ENCODE measurements at regions not wholly inside any gene's neighbourhood (a gene's known extent, or its start where the extent isn't known, plus 50 kb on each side); places are given as distances from the start of the nearest gene placed in this dataset.

DNA sequence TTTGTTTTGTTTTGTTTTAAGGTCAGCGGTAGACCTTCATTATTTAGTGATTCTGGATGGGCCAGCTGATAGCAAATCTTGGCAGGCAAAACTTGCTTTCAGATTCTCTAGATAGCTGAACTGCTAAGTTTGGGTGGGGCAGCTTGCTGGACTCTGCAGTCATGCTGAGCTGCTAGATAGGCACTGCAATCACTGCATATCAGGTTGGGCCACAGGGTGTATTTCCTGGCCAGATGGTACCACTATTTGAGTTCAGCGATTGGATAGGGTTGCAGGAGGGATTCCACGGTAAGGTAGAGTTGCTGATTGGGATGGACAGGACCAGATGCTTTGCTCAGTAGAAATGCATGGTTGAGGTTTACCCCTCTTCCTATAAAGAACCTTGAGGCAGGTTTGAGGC is 579.3 kb upstream of the ADGRL4 start (continued):
- no peak for TF ChIP-seq ASH2L (IDR thresholded peaks at IDR 0.05; ENCODE audit: low read length)

DNA sequence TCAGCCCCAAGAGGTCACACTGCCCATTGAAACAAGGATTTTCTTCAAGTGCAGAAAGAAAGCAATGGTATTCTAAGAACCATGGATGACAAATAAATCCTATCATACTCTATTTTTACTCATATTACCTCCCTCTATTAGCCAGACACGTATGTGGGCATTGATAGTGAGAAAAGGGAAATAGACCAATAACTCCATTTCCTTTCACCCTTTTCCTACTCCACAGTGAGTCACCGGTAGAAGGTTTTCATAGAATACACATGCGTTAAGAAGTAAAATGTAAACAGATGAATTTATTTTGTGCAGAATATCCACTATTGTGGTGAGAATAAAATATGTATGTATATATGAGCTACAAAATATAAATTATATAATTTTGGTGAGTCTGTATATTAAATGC is 568.9 kb upstream of the ADGRL4 start:
- no peak overlapping the region for H2BK5ac ChIP-seq (ENCODE audit: low read depth, low read length)

More for the DNA sequence above, 568.9 kb upstream of the ADGRL4 start:
- Histone ChIP-seq H2BK15ac (ENCODE audit: low read length) (no peak overlapping the region), H4K91ac (replicated peaks; ENCODE audit: insufficient read length, low read length) (no peak overlapping the region), H3K4me3 (ENCODE audit: extremely low read depth in 1 of 4, insufficient read depth in 2 of 4, low read depth in 3 of 4, low read length in 4 of 4) (no peak overlapping the region), H3K18ac (ENCODE audit: extremely low read depth, low read length) (no peak overlapping the region), H3K23me2 (ENCODE audit: low read depth, low read length) (no peaks in the 10 kb centered on the region; the same call in 1 of the 2 replicates), H3K36me3 (ENCODE audit: control insufficient read depth in 2 of 4, insufficient read depth in 4 of 4, low read length in 3 of 4) (no peaks in the 10 kb centered on the region), H3K4me1 (replicated peaks in 1 of 4; ENCODE audit: control insufficient read depth in 3 of 4, insufficient read depth in 4 of 4, low read length in 3 of 4) (no peaks in the 10 kb centered on the region), H3K9me3 (ENCODE audit: insufficient read depth in 2 of 2, low read depth in 1 of 2, low read length in 1 of 2) (no peaks in the 10 kb centered on the region), H3K9ac (replicated peaks in 1 of 4; ENCODE audit: extremely low read depth in 1 of 4, low read depth in 3 of 4, low read length in 3 of 4) (no peak overlapping the region), H2BK12ac (ENCODE audit: low read depth, low read length) (no peak overlapping the region), H3K23ac (ENCODE audit: insufficient read length) (no peak overlapping the region), H4K20me1 (replicated peaks in 1 of 2; ENCODE audit: control insufficient read depth in 1 of 2, insufficient read depth in 2 of 2, low read length in 2 of 2) (no peaks in the 10 kb centered on the region), H2AK5ac (ENCODE audit: low read depth, low read length) (no peak overlapping the region), H2BK20ac (ENCODE audit: low read length) (no peak overlapping the region), H4K8ac (ENCODE audit: extremely low read depth, insufficient read depth, low read length) (no peak overlapping the region), H3K27ac (ENCODE audit: low read depth, low read length) (no peak overlapping the region), H2AFZ (ENCODE audit: low read length) (no peak overlapping the region), H3K56ac (replicated peaks; ENCODE audit: insufficient read length, low read depth, low read length) (no peak overlapping the region), H3K14ac (ENCODE audit: insufficient read length) (no peak overlapping the region), H3K4me2 (ENCODE audit: insufficient read depth in 1 of 2, low read depth in 2 of 2, low read length in 2 of 2) (no peak overlapping the region), H3K4ac (replicated peaks; ENCODE audit: insufficient read length, low read depth, low read length) (no peak overlapping the region), H3K27me3 (replicated peaks in 1 of 4; ENCODE audit: control insufficient read depth in 3 of 4, extremely low read depth in 1 of 4, insufficient read depth in 3 of 4, low read length in 3 of 4) (no peaks in the 10 kb centered on the region), H3K79me2 (ENCODE audit: control insufficient read depth in 1 of 2, insufficient read depth in 2 of 2, low read length in 2 of 2) (no peaks in the 10 kb centered on the region), H2BK120ac (replicated peaks; ENCODE audit: low read depth, low read length) (no peak overlapping the region), H3K79me1 (ENCODE audit: low read depth, low read length) (no peaks in the 10 kb centered on the region), H4K5ac (ENCODE audit: insufficient read length, low read depth, low read length) (no peak overlapping the region)
- WGBS, 2 experiments (ENCODE audit: extremely low coverage in 1 of 2, insufficient coverage in 1 of 2, insufficient read length in 1 of 2, insufficient replicate concordance in 2 of 2, low coverage in 1 of 2, low lambda C conversion rate in 2 of 2, missing lambda C conversion rate in 1 of 2) = 84% methylated on average over 3 of the region's 3 CpGs; no CpG with 5 or more reads in 1 of the 2 experiments
- FAIRE-seq (no peak), DNase-seq (ENCODE audit: low read depth in 1 of 2, low spot score in 2 of 2) (no peak)
- POLR2A ChIA-PET (ENCODE audit: partially characterized antibody) = interaction anchor here (0.6 kb wide), 1 partner anchor 735 kb away, joined by 3 read pairs; no protein-coding TSS in a partner anchor
- TF ChIP-seq KDM5A (IDR thresholded peaks at IDR 0.05; ENCODE audit: low read length) (no peak), BCL11A (IDR thresholded peaks at IDR 0.05; ENCODE audit: low read depth in 2 of 2, low read length in 2 of 2) (no peak), PHF8 (conservative IDR thresholded peaks at IDR 0.05; ENCODE audit: low read depth, low read length) (no peak), TCF12 (IDR thresholded peaks at IDR 0.05; ENCODE audit: low read depth, low read length) (no peak)
- CTCF ChIA-PET (ENCODE audit: partially characterized antibody) = no interaction called here

Measured in H1 (cell line).